ENCODE measurements at regions not wholly inside any gene's neighbourhood (a gene's known extent, or its start where the extent isn't known, plus 50 kb on each side); places are given as distances from the start of the nearest gene placed in this dataset.

DNA sequence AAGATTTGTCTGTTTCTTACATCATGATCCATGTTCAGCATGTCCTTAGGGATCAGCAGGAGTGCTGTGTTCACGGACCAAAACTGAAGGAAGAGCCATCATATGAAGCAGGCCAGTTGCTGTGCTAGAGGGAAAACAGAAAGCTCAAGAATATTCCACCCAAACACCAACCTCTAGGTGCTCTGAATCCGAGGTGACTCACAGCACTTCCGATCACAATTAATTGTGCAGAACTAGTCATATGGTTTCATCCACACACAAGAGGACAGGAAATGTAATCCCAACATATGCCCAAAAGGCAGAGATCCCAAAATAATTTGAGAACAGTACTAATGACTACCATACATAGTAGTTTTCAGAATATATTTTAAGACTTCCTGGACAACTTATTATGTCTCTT lies 257.9 kb upstream of the KCNH8 start (continued):
- TF ChIP-seq SAP30 (IDR thresholded peaks at IDR 0.05; ENCODE audit: insufficient read depth, insufficient replicate concordance, low read length) = no peak

All from H1 (cell line).